GM18873 (cell line): ENCODE measurements at regions not wholly inside any gene's neighbourhood (a gene's known extent, or its start where the extent isn't known, plus 50 kb on each side); places are given as distances from the start of the nearest gene placed in this dataset.
A peak's percentile ranks its signal among the peaks of the same experiment; 100 is the strongest.

ENCODE experiments used
- ATAC-seq: cut with Tn5 transposase; IDR thresholded peaks from one replicate; pipeline ENCODE4 v1.9.1; 2021; ENCODE audit warnings: mild to moderate bottlenecking, moderate library complexity, moderate number of reproducible peaks; ENCODE audit not compliant: unreplicated experiment, low FRiP score

- peak; percentile 56 for ATAC-seq
Measured at GRCh38 chr3:192068464-192069254, 607.7 kb downstream of the PYDC2 start.

DNA sequence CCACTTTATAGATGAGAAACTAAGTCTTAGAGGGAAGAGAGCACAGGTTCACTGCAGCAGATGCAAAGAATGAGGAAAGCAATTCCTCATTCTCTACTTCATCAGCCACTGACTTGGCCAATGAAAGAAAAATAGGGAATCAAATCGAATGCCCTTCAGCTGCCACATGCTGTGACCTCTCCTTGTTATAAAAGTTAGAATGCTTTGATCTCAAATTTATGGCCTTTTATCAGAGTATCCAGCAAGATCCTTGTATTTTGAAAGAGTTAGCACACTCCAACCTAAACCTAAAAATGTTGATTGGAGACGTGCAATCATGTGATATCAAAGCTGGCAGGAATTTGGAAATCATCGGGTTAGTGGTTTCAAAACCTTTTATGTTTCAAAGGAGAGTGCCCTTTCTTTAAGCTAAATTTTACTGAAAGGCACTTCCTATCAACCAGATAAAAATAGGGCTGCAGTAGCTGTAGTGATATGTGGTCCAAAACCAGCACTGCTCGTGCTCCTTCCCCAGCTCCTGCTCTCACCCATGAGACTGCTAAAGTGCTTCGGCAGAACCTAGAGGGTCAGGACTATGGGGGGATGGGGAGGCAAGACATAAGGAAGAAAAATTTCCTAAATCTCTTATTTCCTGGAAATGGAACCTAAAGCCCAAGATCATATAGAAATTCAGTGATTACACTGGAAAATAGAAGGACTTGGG, 617.0 kb downstream of the PYDC2 start:
- ATAC-seq: no peak

DNA sequence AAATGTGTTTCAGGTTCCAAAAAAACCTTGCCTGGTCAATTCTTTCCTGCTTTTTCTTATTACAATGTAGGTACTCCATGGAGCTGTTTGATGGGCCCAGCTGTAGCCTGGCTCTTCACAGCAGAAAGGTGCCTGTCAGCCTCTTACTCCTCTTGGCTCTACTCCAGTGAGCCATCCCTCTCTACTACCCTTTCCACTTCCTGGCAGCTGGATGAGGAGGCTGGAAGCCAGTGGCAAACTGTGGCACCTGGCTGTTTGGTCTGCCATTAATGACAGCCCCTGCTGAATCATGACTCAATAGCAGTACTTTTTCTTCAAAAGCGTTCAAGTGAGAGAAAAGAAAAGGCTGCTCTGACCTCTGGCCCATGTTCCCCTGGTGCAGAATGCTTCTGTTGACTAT, 618.1 kb downstream of the PYDC2 start:
- no peak for ATAC-seq

DNA sequence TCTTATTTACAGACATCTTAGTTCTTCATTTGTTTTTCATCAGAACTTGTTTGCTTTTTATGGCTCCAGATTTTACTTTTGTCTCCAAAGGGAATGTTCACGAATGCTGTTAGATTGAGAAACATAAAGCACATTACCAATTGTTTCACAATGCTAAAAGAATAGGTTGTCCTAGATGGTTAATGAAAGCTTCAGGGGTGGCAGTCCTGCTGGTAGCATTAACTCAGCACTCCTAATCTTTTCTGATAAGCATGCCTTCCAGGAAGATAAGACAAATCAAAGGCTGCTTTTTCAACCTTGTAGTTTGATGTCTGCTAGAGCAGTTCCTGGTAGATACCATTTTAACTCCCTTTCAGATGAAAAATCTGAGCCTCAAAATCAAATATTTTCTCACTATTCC, 619.4 kb downstream of the PYDC2 start:
- ATAC-seq: no peak

DNA sequence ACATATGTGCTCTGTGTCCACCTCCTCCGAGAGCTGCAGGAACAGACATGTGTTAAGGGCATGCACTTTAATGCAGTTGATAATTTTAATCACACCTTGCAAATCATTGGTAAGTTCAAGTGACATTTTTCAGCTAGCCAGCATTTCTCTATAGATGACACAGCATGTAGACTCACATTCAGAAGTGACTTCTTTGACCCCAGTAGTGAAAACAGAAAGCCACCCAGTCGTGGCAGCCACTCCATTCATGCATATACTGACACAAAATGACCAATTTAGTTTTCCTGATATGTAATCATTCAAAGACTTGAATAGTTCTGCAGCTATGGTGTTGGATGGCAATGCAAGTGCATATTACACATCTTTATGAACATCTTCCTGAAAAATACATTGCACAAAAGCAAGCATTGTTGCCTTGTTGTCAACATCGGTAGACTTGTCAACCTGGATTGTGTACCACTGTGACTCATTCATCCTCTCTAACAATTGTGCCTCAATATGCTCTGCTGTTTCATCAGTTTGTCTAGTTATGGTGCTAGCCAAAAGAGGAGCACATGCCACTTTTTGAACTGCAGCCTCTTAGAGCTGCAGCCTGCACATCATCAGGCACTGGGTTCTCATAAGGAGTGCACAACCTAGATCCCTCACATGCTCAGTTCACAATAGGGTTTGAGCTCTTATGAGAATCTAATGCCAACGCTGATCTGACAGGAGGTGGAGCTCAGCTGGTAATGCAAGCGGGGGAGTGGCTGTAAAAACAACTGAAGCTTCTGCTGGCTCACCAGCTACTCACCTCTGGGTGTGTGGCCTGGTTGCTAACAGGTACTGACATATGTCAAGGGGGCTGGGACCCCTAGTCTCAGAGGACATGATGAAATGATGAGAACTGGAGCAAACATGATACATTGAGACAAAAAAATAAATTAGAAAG, 622.0 kb downstream of the PYDC2 start:
- ATAC-seq: peak; percentile 91
